ENCODE measurements at regions not wholly inside any gene's neighbourhood (a gene's known extent, or its start where the extent isn't known, plus 50 kb on each side); places are given as distances from the start of the nearest gene placed in this dataset.

DNA sequence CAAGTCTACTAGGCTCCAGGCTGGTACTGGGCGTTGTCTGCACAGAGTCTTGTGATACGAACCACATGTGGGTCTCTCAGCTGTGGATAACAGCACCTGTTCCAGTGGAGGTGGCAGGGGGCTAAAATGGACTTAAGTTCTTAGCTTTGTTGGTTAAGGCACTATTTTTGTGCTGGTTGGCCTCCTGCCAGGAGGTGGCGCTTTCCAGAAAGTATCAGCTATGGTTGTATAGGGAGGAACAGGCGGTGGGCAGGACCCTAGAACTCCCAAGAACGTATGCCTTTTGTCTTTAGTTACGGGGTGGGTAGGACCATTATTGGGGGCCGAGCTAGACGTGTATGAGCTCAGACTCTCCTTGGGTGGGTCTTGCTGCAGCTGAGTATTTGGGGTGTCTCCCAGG, 1138.4 kb downstream of the PCDH19 start:
- H3K56ac ChIP-seq (ENCODE audit: insufficient read length, low read depth, low read length) = no peak overlapping the region
- H2BK12ac ChIP-seq (ENCODE audit: insufficient read length, low read depth, low read length) = no peak overlapping the region
- H3T11ph ChIP-seq (ENCODE audit: low read length) = no peak overlapping the region
- no peak overlapping the region for H3K4ac ChIP-seq (ENCODE audit: low read depth, low read length)
- H4K8ac ChIP-seq (replicated peaks; ENCODE audit: insufficient read length, low read depth, low read length) = no peak overlapping the region
- Mint-ChIP-seq H3K27me3 (ENCODE audit: low read depth) (no peaks in the 10 kb centered on the region), H3K4me3 (no peak overlapping the region), H3K9me3 (peaks cover 15 to 16% of the 10 kb centered on the region in 2 experiments), H3K36me3 (ENCODE audit: insufficient read depth in 1 of 3, low read depth in 3 of 3) (peaks cover 0 to 13% (median 2%) of the 10 kb centered on the region in 3 experiments; a peak in 3 of 7 replicates), H3K4me1 (no peaks in the 10 kb centered on the region), H3K27ac (no peak overlapping the region; a peak in 2 of 7 replicates)
- H3K18ac ChIP-seq (ENCODE audit: insufficient read length, low read depth, low read length) = no peak overlapping the region
- no peaks in the 10 kb centered on the region for H4K20me1 ChIP-seq (ENCODE audit: control insufficient read depth, insufficient read depth, insufficient read length)
- no peak overlapping the region for H3K9ac ChIP-seq (ENCODE audit: extremely low read depth, insufficient read length, low read length)
- H2AFZ ChIP-seq (ENCODE audit: low read length) = no peak overlapping the region
- H3K79me1 ChIP-seq (ENCODE audit: insufficient read depth, low read depth, low read length, poor library complexity, severe bottlenecking) = no peaks in the 10 kb centered on the region
- no peak overlapping the region for H4K91ac ChIP-seq (ENCODE audit: insufficient read length, low read depth, low read length)
- no peak overlapping the region for H3K14ac ChIP-seq (ENCODE audit: insufficient read depth, low read length)
- no peak overlapping the region for H3K23ac ChIP-seq (ENCODE audit: insufficient read length, low read depth, low read length)
- H3K79me2 ChIP-seq (ENCODE audit: insufficient read depth, low read length) = no peaks in the 10 kb centered on the region
- WGBS (ENCODE audit: extremely low coverage, insufficient read length, low lambda C conversion rate) = no CpG with 5 or more reads among the region's 8 CpGs
- H2BK15ac ChIP-seq (ENCODE audit: low read depth, low read length) = no peak overlapping the region
- peak; percentile 43 for DNase-seq
- H2BK5ac ChIP-seq (ENCODE audit: insufficient read length, low read length) = no peak overlapping the region
- H3K27ac ChIP-seq (ENCODE audit: insufficient read length, low read depth, low read length) = no peak overlapping the region
- H4K5ac ChIP-seq (ENCODE audit: insufficient read length, low read depth, low read length) = no peak overlapping the region
- no peaks in the 10 kb centered on the region for H3K4me1 ChIP-seq (ENCODE audit: insufficient read depth, low read length)
- H3K23me2 ChIP-seq (ENCODE audit: insufficient read length, low read depth, low read length, poor library complexity, severe bottlenecking) = no peaks in the 10 kb centered on the region
- H2BK20ac ChIP-seq (ENCODE audit: low read depth, low read length, poor library complexity, severe bottlenecking) = no peak overlapping the region
- H2AK5ac ChIP-seq (ENCODE audit: insufficient read length, low read length) = no peak overlapping the region
- H2BK120ac ChIP-seq (ENCODE audit: low read depth, low read length, poor library complexity, severe bottlenecking) = no peak overlapping the region
- H3K27me3 ChIP-seq (ENCODE audit: insufficient read depth, low read length) = no peaks in the 10 kb centered on the region
- TF ChIP-seq, protein P1, sequence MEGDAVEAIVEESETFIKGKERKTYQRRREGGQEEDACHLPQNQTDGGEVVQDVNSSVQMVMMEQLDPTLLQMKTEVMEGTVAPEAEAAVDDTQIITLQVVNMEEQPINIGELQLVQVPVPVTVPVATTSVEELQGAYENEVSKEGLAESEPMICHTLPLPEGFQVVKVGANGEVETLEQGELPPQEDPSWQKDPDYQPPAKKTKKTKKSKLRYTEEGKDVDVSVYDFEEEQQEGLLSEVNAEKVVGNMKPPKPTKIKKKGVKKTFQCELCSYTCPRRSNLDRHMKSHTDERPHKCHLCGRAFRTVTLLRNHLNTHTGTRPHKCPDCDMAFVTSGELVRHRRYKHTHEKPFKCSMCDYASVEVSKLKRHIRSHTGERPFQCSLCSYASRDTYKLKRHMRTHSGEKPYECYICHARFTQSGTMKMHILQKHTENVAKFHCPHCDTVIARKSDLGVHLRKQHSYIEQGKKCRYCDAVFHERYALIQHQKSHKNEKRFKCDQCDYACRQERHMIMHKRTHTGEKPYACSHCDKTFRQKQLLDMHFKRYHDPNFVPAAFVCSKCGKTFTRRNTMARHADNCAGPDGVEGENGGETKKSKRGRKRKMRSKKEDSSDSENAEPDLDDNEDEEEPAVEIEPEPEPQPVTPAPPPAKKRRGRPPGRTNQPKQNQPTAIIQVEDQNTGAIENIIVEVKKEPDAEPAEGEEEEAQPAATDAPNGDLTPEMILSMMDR (conservative IDR thresholded peaks at IDR 0.05) = peak; percentile 49; the same call in 2 of the 3 replicates
- H3K9me3 ChIP-seq (ENCODE audit: control insufficient read depth, low read depth, low read length) = no peaks in the 10 kb centered on the region
- H3K4me2 ChIP-seq (ENCODE audit: insufficient read depth, insufficient read length, low read length) = no peak overlapping the region

Measured in H9 (cell line).